ENCODE measurements at regions not wholly inside any gene's neighbourhood (a gene's known extent, or its start where the extent isn't known, plus 50 kb on each side); places are given as distances from the start of the nearest gene placed in this dataset.
A peak's percentile ranks its signal among the peaks of the same experiment; 100 is the strongest.
"Not testable (repeated sequence)": the region's sequence is repeated elsewhere in the genome, so short reads cannot be mapped to it uniquely, and the experiment has no call there.

GRCh38 chr14:66278418-66278817 lies 207.8 kb upstream of the CCDC196 start:
- DNase-seq (ENCODE audit: low read depth), result not testable (repeated sequence)

- DNase-seq (ENCODE audit: low read depth), result no peak
Measured at GRCh38 chr14:66281036-66281776, 205.0 kb upstream of the CCDC196 start.

GRCh38 chr14:66284346-66284745 lies 201.8 kb upstream of the CCDC196 start:
- peak; percentile 63 for DNase-seq (ENCODE audit: low read depth)

- DNase-seq (ENCODE audit: low read depth), result peak; percentile 1
Measured at GRCh38 chr14:66288511-66288910, 197.7 kb upstream of the CCDC196 start.

GRCh38 chr14:66291756-66292155 lies 194.4 kb upstream of the CCDC196 start:
- DNase-seq (ENCODE audit: low read depth), result no peak

GRCh38 chr14:66293533-66294105 lies 192.6 kb upstream of the CCDC196 start:
- DNase-seq (ENCODE audit: low read depth), result no peak

GRCh38 chr14:66295386-66295785 lies 190.8 kb upstream of the CCDC196 start:
- DNase-seq (ENCODE audit: low read depth), result no peak

- no peak for DNase-seq (ENCODE audit: low read depth)
Measured at GRCh38 chr14:66300886-66301285, 185.3 kb upstream of the CCDC196 start.

- DNase-seq (ENCODE audit: low read depth), result no peak
Measured at GRCh38 chr14:66306101-66306500, 180.1 kb upstream of the CCDC196 start.

- DNase-seq (ENCODE audit: low read depth), result no peak
Measured at GRCh38 chr14:66311058-66311457, 175.1 kb upstream of the CCDC196 start.

GRCh38 chr14:66311990-66312389 lies 174.2 kb upstream of the CCDC196 start:
- no peak for DNase-seq (ENCODE audit: low read depth)

GRCh38 chr14:66312451-66312850 lies 173.7 kb upstream of the CCDC196 start:
- DNase-seq (ENCODE audit: low read depth), result no peak

GRCh38 chr14:66315098-66315497 lies 171.1 kb upstream of the CCDC196 start:
- no peak for DNase-seq (ENCODE audit: low read depth)

GRCh38 chr14:66315548-66315947 lies 170.6 kb upstream of the CCDC196 start:
- DNase-seq (ENCODE audit: low read depth), result no peak

GRCh38 chr14:66322564-66322963 lies 163.6 kb upstream of the CCDC196 start:
- no peak for DNase-seq (ENCODE audit: low read depth)

- DNase-seq (ENCODE audit: low read depth), result no peak
Measured at GRCh38 chr14:66330228-66330627, 155.9 kb upstream of the CCDC196 start.

GRCh38 chr14:66330916-66331315 lies 155.3 kb upstream of the CCDC196 start:
- peak; percentile 48 for DNase-seq (ENCODE audit: low read depth)

- DNase-seq (ENCODE audit: low read depth), result not testable (repeated sequence)
Measured at GRCh38 chr14:66333293-66333692, 152.9 kb upstream of the CCDC196 start.

- DNase-seq (ENCODE audit: low read depth), result no peak
Measured at GRCh38 chr14:66341239-66341638, 144.9 kb upstream of the CCDC196 start.

- no peak for DNase-seq (ENCODE audit: low read depth)
Measured at GRCh38 chr14:66345986-66346385, 140.2 kb upstream of the CCDC196 start.

GRCh38 chr14:66351310-66351709 lies 134.9 kb upstream of the CCDC196 start:
- DNase-seq (ENCODE audit: low read depth), result no peak

- peak; percentile 64 for DNase-seq (ENCODE audit: low read depth)
Measured at GRCh38 chr14:66359500-66359899, 126.7 kb upstream of the CCDC196 start.

GRCh38 chr14:66360366-66360926 lies 125.7 kb upstream of the CCDC196 start:
- DNase-seq (ENCODE audit: low read depth), result no peak
